Cerebellar cortex (tissue), 1 donor: ENCODE measurements at regions not wholly inside any gene's neighbourhood (a gene's known extent, or its start where the extent isn't known, plus 50 kb on each side); places are given as distances from the start of the nearest gene placed in this dataset.

Source experiments
- DNase-seq: peaks from one replicate; pipeline ENCODE4 v3.0.0-alpha.2; 2015; ENCODE audit warnings: low spot score

GRCh38 chr10:111446966-111447365 lies 370.1 kb downstream of the ADRA2A start:
- DNase-seq: no peak

- no peak for DNase-seq
These were observed 375.3 kb downstream of the ADRA2A start for GRCh38 chr10:111452153-111452552.

GRCh38 chr10:111455776-111456426 lies 379.1 kb downstream of the ADRA2A start:
- peak; percentile 5 for DNase-seq

GRCh38 chr10:111458256-111458655 lies 381.4 kb downstream of the ADRA2A start:
- DNase-seq: no peak

- DNase-seq: no peak
These were observed 383.1 kb downstream of the ADRA2A start for GRCh38 chr10:111459967-111460366.

- DNase-seq: no peak
These were observed 395.6 kb downstream of the ADRA2A start for GRCh38 chr10:111472445-111472844.

GRCh38 chr10:111473361-111473760 lies 396.5 kb downstream of the ADRA2A start:
- DNase-seq: no peak

- no peak for DNase-seq
These were observed 398.0 kb downstream of the ADRA2A start for GRCh38 chr10:111474786-111475185.

- no peak for DNase-seq
These were observed 398.9 kb downstream of the ADRA2A start for GRCh38 chr10:111475720-111476119.

GRCh38 chr10:111478651-111479050 lies 401.8 kb downstream of the ADRA2A start:
- no peak for DNase-seq

GRCh38 chr10:111479966-111480365 lies 403.1 kb downstream of the ADRA2A start:
- no peak for DNase-seq

GRCh38 chr10:111481261-111481826 lies 404.5 kb downstream of the ADRA2A start:
- DNase-seq: no peak

GRCh38 chr10:111481866-111482265 lies 405.0 kb downstream of the ADRA2A start:
- no peak for DNase-seq

- DNase-seq: no peak
These were observed 405.9 kb downstream of the ADRA2A start for GRCh38 chr10:111482621-111483216.

GRCh38 chr10:111485767-111486166 lies 408.9 kb downstream of the ADRA2A start:
- DNase-seq: no peak

- peak; percentile 65 for DNase-seq
These were observed 409.5 kb downstream of the ADRA2A start for GRCh38 chr10:111486346-111486745.

GRCh38 chr10:111488668-111489067 lies 411.8 kb downstream of the ADRA2A start:
- DNase-seq: no peak

- no peak for DNase-seq
These were observed 414.3 kb downstream of the ADRA2A start for GRCh38 chr10:111491154-111491553.

GRCh38 chr10:111493024-111493625 lies 416.3 kb downstream of the ADRA2A start:
- no peak for DNase-seq

GRCh38 chr10:111498560-111498959 lies 421.7 kb downstream of the ADRA2A start:
- DNase-seq: no peak

- DNase-seq: peak; percentile 29
These were observed 427.5 kb downstream of the ADRA2A start for GRCh38 chr10:111504376-111504775.

- DNase-seq: no peak
These were observed 429.6 kb downstream of the ADRA2A start for GRCh38 chr10:111506266-111507034.
